ENCODE measurements at regions not wholly inside any gene's neighbourhood (a gene's known extent, or its start where the extent isn't known, plus 50 kb on each side); places are given as distances from the start of the nearest gene placed in this dataset.

DNA sequence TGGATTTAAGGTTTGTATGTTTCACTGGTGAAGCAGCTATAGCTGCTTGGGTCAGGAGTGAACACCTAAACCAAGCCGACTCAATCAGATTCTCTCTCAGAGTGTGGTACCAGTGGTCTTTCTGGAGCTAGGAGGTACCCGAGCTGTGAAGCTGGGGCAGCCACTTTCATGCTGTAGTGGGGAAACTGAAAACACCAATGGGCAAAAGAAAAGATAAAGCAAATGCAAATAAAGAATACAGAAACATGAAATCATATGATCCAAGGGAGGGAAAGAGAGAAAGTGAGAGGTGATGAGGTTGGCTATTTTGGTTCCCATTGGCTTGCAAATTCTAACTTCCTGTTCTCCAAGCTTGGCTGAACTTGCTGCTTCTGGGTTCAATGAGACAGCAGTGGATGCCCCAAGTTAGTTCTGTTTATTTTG, 212.3 kb upstream of the CFAP20DC start:
- DNase-seq (ENCODE audit: low read depth, low spot score) (peak; percentile 69), FAIRE-seq (peak; percentile 90), ATAC-seq (peak; percentile 95)
- Histone ChIP-seq H3K4me1 (ENCODE audit: control insufficient read depth, insufficient read depth, low read length) (peaks cover 3% of the 10 kb centered on the region; the same call in 1 of the 2 replicates), H3K27me3 (replicated peaks in 1 of 2; ENCODE audit: control insufficient read depth in 2 of 2, insufficient read depth in 2 of 2, low read length in 1 of 2) (no peaks in the 10 kb centered on the region), H4K20me1 (ENCODE audit: control insufficient read depth, insufficient read depth) (no peaks in the 10 kb centered on the region), H3K4me3 (no peak overlapping the region), H2AFZ (ENCODE audit: control insufficient read depth, low read depth, low read length) (peak overlapping the region; percentile 10; the same call in 1 of the 2 replicates), H3K27ac (ENCODE audit: control insufficient read depth, insufficient read depth) (no peak overlapping the region), H3K9me3 (replicated peaks; ENCODE audit: control insufficient read depth, insufficient read depth, low read length) (peaks cover 3% of the 10 kb centered on the region; the same call in 2 of the 3 replicates), H3K4me2 (ENCODE audit: control insufficient read depth, insufficient read depth) (peak overlapping the region; percentile 44; the same call in 1 of the 2 replicates), H3K36me3 (ENCODE audit: control insufficient read depth in 2 of 2, insufficient read depth in 2 of 2, low read length in 1 of 2) (no peaks in the 10 kb centered on the region), H3K9ac (ENCODE audit: control insufficient read depth, insufficient read depth, low read length) (no peak overlapping the region), H3K79me2 (ENCODE audit: control insufficient read depth, insufficient read depth, low read length) (no peaks in the 10 kb centered on the region)
- ChIA-PET POLR2A (interaction anchor here (1.3 to 1.5 kb wide), 2 partner anchors 17 to 26 kb away, joined by 3 to 4 read pairs; no protein-coding TSS in a partner anchor), CTCF (interaction anchor here (0.6 to 2.2 kb wide), 7 partner anchors 15 to 595 kb away, joined by 3 to 12 read pairs (median 4); no protein-coding TSS in a partner anchor), SMC1A (ENCODE audit: uncharacterized antibody, unreplicated experiment) (interaction anchor here (0.8 to 5.1 kb wide), 17 partner anchors 8 to 632 kb away, joined by 3 to 42 read pairs (median 5); no protein-coding TSS in a partner anchor), RAD21 (ENCODE audit: unreplicated experiment) (interaction anchor here (0.8 to 4.7 kb wide), 10 partner anchors 10 to 596 kb away, joined by 3 to 30 read pairs (median 4); no protein-coding TSS in a partner anchor)
- 2% methylated on average over 2 of the region's 2 CpGs for WGBS (ENCODE audit: insufficient coverage, insufficient replicate concordance, low lambda C conversion rate, missing lambda C conversion rate)
- BruUV-seq (replicated peaks), result no TSS peak
- intact Hi-C loops (cut with micrococcal nuclease; ENCODE audit: unreplicated experiment) (loop anchor here (2.0 kb wide), 1 partner anchor 49 kb away; no protein-coding TSS in a partner anchor), in situ Hi-C loops (cut with MboI) (no loop called here)
- TF ChIP-seq DPF2 (IDR thresholded peaks at IDR 0.05) (peak; percentile 50), EED (IDR thresholded peaks at IDR 0.05; ENCODE audit: low read depth) (peak; percentile 30; the same call in 1 of the 2 replicates), IKZF1 (conservative IDR thresholded peaks at IDR 0.05) (peak; percentile 69), ZNF207 (IDR thresholded peaks at IDR 0.05; ENCODE audit: borderline replicate concordance) (no peak), NR2F1 (conservative IDR thresholded peaks at IDR 0.05) (peak; percentile 77), FOXK2 (IDR thresholded peaks at IDR 0.05) (peak; percentile 25; the same call in 1 of the 2 replicates), MEF2A (IDR thresholded peaks at IDR 0.05; ENCODE audit: insufficient read depth, low read depth, low read length) (0 out of 2 replicates have a peak, but pooled peaks have one; percentile 21), NBN (IDR thresholded peaks at IDR 0.05) (peak; percentile 81; the same call in 1 of the 2 replicates), NFYB (IDR thresholded peaks at IDR 0.05; ENCODE audit: insufficient read depth, low read depth, low read length) (peak; percentile 74), EP300 (IDR thresholded peaks at IDR 0.05; ENCODE audit: borderline replicate concordance in 1 of 2, control insufficient read depth in 1 of 2, low read depth in 2 of 2, low read length in 2 of 2) (peak in 1 of 2 experiments; percentile 47; a peak in 1 of 4 replicates), PAX5 (IDR thresholded peaks at IDR 0.05; ENCODE audit: borderline replicate concordance, low read depth, low read length) (peak; percentile 96), RB1 (IDR thresholded peaks at IDR 0.05; ENCODE audit: borderline replicate concordance) (no peak), MEF2B (IDR thresholded peaks at IDR 0.05; ENCODE audit: partially characterized antibody, poor library complexity, severe bottlenecking) (peak; percentile 65), SMC3 (IDR thresholded peaks at IDR 0.05; ENCODE audit: borderline replicate concordance, low read length) (no peak), KLF5 (IDR thresholded peaks at IDR 0.05; ENCODE audit: partially characterized antibody) (no peak), RBBP5 (conservative IDR thresholded peaks at IDR 0.05) (no peak), RUNX3 (IDR thresholded peaks at IDR 0.05; ENCODE audit: low read length) (peak; percentile 36)
- TF ChIP-seq, protein P1, sequence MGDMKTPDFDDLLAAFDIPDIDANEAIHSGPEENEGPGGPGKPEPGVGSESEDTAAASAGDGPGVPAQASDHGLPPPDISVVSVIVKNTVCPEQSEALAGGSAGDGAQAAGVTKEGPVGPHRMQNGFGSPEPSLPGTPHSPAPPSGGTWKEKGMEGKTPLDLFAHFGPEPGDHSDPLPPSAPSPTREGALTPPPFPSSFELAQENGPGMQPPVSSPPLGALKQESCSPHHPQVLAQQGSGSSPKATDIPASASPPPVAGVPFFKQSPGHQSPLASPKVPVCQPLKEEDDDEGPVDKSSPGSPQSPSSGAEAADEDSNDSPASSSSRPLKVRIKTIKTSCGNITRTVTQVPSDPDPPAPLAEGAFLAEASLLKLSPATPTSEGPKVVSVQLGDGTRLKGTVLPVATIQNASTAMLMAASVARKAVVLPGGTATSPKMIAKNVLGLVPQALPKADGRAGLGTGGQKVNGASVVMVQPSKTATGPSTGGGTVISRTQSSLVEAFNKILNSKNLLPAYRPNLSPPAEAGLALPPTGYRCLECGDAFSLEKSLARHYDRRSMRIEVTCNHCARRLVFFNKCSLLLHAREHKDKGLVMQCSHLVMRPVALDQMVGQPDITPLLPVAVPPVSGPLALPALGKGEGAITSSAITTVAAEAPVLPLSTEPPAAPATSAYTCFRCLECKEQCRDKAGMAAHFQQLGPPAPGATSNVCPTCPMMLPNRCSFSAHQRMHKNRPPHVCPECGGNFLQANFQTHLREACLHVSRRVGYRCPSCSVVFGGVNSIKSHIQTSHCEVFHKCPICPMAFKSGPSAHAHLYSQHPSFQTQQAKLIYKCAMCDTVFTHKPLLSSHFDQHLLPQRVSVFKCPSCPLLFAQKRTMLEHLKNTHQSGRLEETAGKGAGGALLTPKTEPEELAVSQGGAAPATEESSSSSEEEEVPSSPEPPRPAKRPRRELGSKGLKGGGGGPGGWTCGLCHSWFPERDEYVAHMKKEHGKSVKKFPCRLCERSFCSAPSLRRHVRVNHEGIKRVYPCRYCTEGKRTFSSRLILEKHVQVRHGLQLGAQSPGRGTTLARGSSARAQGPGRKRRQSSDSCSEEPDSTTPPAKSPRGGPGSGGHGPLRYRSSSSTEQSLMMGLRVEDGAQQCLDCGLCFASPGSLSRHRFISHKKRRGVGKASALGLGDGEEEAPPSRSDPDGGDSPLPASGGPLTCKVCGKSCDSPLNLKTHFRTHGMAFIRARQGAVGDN (IDR thresholded peaks at IDR 0.05), result peak; percentile 71; the same call in 1 of the 2 replicates
- TF ChIP-seq, protein P2, sequence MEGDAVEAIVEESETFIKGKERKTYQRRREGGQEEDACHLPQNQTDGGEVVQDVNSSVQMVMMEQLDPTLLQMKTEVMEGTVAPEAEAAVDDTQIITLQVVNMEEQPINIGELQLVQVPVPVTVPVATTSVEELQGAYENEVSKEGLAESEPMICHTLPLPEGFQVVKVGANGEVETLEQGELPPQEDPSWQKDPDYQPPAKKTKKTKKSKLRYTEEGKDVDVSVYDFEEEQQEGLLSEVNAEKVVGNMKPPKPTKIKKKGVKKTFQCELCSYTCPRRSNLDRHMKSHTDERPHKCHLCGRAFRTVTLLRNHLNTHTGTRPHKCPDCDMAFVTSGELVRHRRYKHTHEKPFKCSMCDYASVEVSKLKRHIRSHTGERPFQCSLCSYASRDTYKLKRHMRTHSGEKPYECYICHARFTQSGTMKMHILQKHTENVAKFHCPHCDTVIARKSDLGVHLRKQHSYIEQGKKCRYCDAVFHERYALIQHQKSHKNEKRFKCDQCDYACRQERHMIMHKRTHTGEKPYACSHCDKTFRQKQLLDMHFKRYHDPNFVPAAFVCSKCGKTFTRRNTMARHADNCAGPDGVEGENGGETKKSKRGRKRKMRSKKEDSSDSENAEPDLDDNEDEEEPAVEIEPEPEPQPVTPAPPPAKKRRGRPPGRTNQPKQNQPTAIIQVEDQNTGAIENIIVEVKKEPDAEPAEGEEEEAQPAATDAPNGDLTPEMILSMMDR (IDR thresholded peaks at IDR 0.05 in 2 of 3, conservative IDR thresholded peaks at IDR 0.05 in 1 of 3; ENCODE audit: control insufficient read depth in 2 of 3, extremely low read depth in 1 of 3, insufficient read depth in 1 of 3, low read depth in 3 of 3, low read length in 3 of 3), result no peak
